Lung (tissue), 11 donors: ENCODE measurements at regions not wholly inside any gene's neighbourhood (a gene's known extent, or its start where the extent isn't known, plus 50 kb on each side); places are given as distances from the start of the nearest gene placed in this dataset.

ENCODE experiments used
- ATAC-seq: fragments of 200-7000 bp; cut with Tn5 transposase; one replicate; pipeline ENCODE4 v1.9.1; 2020; ENCODE audit warnings: moderate number of reproducible peaks; ENCODE audit not compliant: insufficient read depth, low FRiP score
- DNase-seq, 3 donors: peaks; one replicate each; pipeline ENCODE4 v3.0.0-alpha.2; 2013 to 2017
- H3K27ac ChIP-seq, 2 donors: one replicate each; pipeline ENCODE4 v1.5.1; 2013; ENCODE audit warnings: mild to moderate bottlenecking in 2 of 2, moderate library complexity in 2 of 2, control low read depth in 1 of 2, inconsistent platforms in 1 of 2, low read depth in 1 of 2, low read length in 1 of 2
- H3K27me3 ChIP-seq, 3 donors: one replicate each; pipeline ENCODE4 v1.5.1; 2013; ENCODE audit warnings: low read length in 2 of 3; ENCODE audit not compliant: control insufficient read depth in 3 of 3, insufficient read depth in 3 of 3
- H3K36me3 ChIP-seq, 4 donors: one replicate each; pipeline ENCODE4 v1.5.1; 2013; ENCODE audit warnings: low read length in 4 of 4, mild to moderate bottlenecking in 1 of 4, moderate library complexity in 1 of 4; ENCODE audit not compliant: control insufficient read depth in 4 of 4, insufficient read depth in 4 of 4
- H3K4me1 ChIP-seq, 5 donors: one replicate each; pipeline ENCODE4 v1.5.1; 2013; ENCODE audit warnings: low read length in 5 of 5, mild to moderate bottlenecking in 2 of 5, moderate library complexity in 1 of 5; ENCODE audit not compliant: control insufficient read depth in 5 of 5, insufficient read depth in 5 of 5
- H3K4me3 ChIP-seq: one replicate; pipeline ENCODE4 v1.5.1; 2013; ENCODE audit warnings: mild to moderate bottlenecking, control low read depth, moderate library complexity
- H3K9ac ChIP-seq, 2 donors: one replicate each; pipeline ENCODE4 v1.5.1; 2013; ENCODE audit warnings: low read length in 2 of 2, control low read depth in 1 of 2; ENCODE audit not compliant: insufficient read depth in 1 of 2
- H3K9me3 ChIP-seq, 4 donors: one replicate each; pipeline ENCODE4 v1.5.1; 2013; ENCODE audit warnings: low read length in 3 of 4, mild to moderate bottlenecking in 1 of 4, moderate library complexity in 1 of 4; ENCODE audit not compliant: control insufficient read depth in 4 of 4, insufficient read depth in 3 of 4
- WGBS, 2 donors: extraction: QIAGEN DNeasy Blood & Tissue Kit; methylation state at CpG; one replicate each; pipeline ENCODE4 v1.1.7; 2013; 5-methylcytosine and 5-hydroxymethylcytosine counted together
- TF ChIP-seq, protein P1 (sequence below): IDR thresholded peaks from 2 replicates; pipeline ENCODE4 v1.5.1; 2012; ENCODE audit warnings: mild to moderate bottlenecking; ENCODE audit errors: control extremely low read depth, extremely low read depth
- donor health status: control.
- donor health status: control.
- donor health status: Bipolar disorder and iron deficiency.
- donor health status: healthy.
- donor health status: DM: yes; HTN: yes; CAD: no.

DNA sequence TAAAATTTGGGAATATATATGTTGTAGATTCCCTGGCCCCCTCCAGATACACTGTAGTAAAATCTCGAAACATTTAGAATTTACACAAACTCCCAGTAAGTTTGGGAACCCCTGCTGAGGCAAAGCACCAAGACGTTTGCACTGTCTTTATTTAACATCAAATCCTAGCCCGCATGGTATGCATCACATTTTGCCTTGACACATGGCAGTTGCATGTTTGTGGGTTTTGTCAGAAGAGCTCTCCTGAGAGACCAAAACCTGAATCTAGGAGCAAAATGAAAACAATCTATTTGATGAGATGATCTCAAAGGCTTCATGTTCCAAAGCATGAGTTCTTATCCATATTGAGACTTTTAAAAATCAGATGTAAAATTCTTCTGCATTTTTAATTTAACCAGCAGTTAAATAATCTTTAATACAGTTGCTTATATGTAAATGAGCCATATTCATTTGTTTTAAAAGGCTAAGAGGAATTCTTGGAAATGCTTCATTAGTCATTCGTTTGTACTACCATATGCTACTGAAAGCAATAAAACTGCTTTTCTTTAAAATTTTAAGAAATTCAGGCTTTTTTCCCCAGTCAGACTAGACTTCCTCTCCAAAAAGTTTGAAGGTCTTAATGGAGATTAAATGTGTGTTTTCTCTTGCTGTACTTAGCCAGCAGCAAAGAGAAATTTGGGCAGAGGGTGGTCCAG, 105.2 kb upstream of the BOC start:
- no peak for DNase-seq
- Histone ChIP-seq H3K9ac (no peak overlapping the region), H3K36me3 (no peaks in the 10 kb centered on the region), H3K9me3 (no peaks in the 10 kb centered on the region), H3K4me3 (no peak overlapping the region), H3K27ac (no peak overlapping the region), H3K4me1 (peaks cover 0 to 6% (median 0%) of the 10 kb centered on the region in 5 donors), H3K27me3 (no peaks in the 10 kb centered on the region)
- no peak for ATAC-seq
- TF ChIP-seq, protein P1, sequence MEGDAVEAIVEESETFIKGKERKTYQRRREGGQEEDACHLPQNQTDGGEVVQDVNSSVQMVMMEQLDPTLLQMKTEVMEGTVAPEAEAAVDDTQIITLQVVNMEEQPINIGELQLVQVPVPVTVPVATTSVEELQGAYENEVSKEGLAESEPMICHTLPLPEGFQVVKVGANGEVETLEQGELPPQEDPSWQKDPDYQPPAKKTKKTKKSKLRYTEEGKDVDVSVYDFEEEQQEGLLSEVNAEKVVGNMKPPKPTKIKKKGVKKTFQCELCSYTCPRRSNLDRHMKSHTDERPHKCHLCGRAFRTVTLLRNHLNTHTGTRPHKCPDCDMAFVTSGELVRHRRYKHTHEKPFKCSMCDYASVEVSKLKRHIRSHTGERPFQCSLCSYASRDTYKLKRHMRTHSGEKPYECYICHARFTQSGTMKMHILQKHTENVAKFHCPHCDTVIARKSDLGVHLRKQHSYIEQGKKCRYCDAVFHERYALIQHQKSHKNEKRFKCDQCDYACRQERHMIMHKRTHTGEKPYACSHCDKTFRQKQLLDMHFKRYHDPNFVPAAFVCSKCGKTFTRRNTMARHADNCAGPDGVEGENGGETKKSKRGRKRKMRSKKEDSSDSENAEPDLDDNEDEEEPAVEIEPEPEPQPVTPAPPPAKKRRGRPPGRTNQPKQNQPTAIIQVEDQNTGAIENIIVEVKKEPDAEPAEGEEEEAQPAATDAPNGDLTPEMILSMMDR, result no peak
- 91 to 93% methylated on average over 4 of the region's 4 CpGs for WGBS, 2 donors

DNA sequence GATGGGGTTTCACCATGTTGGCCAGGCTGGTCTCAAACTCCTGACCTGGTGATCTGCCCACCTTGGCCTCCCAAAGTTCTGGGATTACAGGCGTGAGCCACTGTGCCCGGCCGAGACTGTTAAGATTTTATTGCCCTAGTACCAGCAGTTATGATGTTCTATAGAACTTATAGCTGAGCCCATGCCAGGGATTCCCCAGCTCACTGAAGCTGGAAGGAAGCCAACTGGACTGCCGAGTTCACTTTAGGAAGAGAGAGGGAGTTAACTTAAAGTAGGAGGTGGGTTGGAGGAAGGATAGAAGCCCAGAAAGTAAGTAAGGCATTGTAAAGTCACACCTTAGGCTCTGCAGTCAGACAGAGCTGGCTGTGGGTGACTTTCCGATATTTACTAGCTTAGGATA, 101.1 kb upstream of the BOC start:
- Histone ChIP-seq H3K9me3 (no peaks in the 10 kb centered on the region), H3K9ac (no peak overlapping the region), H3K36me3 (no peaks in the 10 kb centered on the region), H3K27ac (no peak overlapping the region), H3K4me3 (no peak overlapping the region), H3K4me1 (peaks cover 0 to 6% (median 0%) of the 10 kb centered on the region in 5 donors), H3K27me3 (no peaks in the 10 kb centered on the region)
- no peak for ATAC-seq
- 72 to 75% methylated on average over 5 of the region's 5 CpGs for WGBS, 2 donors
- DNase-seq, result peak; percentile 33 to 64 (median 57)
- TF ChIP-seq, protein P1, result no peak

DNA sequence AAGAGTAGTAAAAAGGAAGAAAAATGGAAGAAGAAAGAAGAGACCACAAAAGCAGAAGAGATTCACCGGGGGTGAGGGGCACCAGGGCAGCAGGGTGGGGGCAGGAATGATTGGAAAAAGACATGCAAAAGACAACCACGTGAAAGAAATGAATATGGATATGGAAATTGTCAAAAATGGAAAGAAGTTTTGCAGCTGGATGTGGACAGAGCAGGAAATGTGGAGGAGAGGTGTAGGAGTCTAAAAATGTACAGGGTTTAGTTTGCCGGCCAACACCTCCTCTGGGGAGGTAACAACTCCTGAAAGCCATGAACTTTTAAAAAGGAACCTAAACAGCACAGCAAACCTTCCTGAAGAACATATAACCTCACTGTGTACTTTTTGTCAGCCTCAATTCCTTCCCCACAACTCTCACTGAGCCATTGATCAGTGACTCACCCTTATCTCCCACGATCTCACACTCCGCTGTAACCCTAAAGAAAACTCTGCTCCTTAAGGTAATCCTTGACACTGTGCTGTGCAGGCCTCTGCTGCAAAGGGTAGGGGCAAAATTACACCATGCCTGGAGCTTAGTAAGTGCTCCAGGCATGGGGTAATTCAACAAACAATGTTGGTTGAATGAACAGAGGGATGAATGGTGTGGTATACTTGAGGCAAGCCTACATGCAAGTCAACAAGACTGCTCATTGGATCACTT, 100.2 kb upstream of the BOC start:
- no peaks in the 10 kb centered on the region for H3K36me3 ChIP-seq
- no peak overlapping the region for H3K27ac ChIP-seq
- peaks cover 0 to 6% (median 0%) of the 10 kb centered on the region in 5 donors for H3K4me1 ChIP-seq
- no peaks in the 10 kb centered on the region for H3K27me3 ChIP-seq
- H3K4me3 ChIP-seq, result no peak overlapping the region
- no peaks in the 10 kb centered on the region for H3K9me3 ChIP-seq
- DNase-seq (no peak), ATAC-seq (no peak)
- TF ChIP-seq, protein P1, result no peak
- H3K9ac ChIP-seq, result no peak overlapping the region
- 67 to 74% methylated on average over 5 of the region's 5 CpGs for WGBS, 2 donors
